Fibroblast of lung (primary cell): ENCODE measurements at regions not wholly inside any gene's neighbourhood (a gene's known extent, or its start where the extent isn't known, plus 50 kb on each side); places are given as distances from the start of the nearest gene placed in this dataset.

Experiments
- CTCF ChIP-seq, 2 donors: IDR thresholded peaks in 1 of 2; conservative IDR thresholded peaks in 1 of 2; 1 replicate in 1 of 2; 2 replicates in 1 of 2; pipeline ENCODE4 v1.5.1; 2011 to 2012; ENCODE audit warnings: low read length in 2 of 2, control low read depth in 1 of 2, inconsistent platforms in 1 of 2, low read depth in 1 of 2, mild to moderate bottlenecking in 1 of 2
- EZH2 ChIP-seq: IDR thresholded peaks from 2 replicates; pipeline ENCODE4 v1.5.1; 2012; ENCODE audit warnings: low read length, control low read depth, mild to moderate bottlenecking; ENCODE audit errors: missing control alignments

GRCh38 chr6:155580904-155581303 lies 125.3 kb upstream of the NOX3 start:
- peak in 1 of 2 donors; percentile 5 for TF ChIP-seq CTCF (conservative IDR thresholded peaks at IDR 0.05 in 1 of 2, IDR thresholded peaks at IDR 0.05 in 1 of 2; ENCODE audit: low read depth in 1 of 2, low read length in 2 of 2)
- TF ChIP-seq EZH2, result no peak
